ENCODE measurements at regions not wholly inside any gene's neighbourhood (a gene's known extent, or its start where the extent isn't known, plus 50 kb on each side); places are given as distances from the start of the nearest gene placed in this dataset.

GRCh38 chrX:88136328-88136727 lies 610.7 kb upstream of the CPXCR1 start:
- TF ChIP-seq, protein P1, sequence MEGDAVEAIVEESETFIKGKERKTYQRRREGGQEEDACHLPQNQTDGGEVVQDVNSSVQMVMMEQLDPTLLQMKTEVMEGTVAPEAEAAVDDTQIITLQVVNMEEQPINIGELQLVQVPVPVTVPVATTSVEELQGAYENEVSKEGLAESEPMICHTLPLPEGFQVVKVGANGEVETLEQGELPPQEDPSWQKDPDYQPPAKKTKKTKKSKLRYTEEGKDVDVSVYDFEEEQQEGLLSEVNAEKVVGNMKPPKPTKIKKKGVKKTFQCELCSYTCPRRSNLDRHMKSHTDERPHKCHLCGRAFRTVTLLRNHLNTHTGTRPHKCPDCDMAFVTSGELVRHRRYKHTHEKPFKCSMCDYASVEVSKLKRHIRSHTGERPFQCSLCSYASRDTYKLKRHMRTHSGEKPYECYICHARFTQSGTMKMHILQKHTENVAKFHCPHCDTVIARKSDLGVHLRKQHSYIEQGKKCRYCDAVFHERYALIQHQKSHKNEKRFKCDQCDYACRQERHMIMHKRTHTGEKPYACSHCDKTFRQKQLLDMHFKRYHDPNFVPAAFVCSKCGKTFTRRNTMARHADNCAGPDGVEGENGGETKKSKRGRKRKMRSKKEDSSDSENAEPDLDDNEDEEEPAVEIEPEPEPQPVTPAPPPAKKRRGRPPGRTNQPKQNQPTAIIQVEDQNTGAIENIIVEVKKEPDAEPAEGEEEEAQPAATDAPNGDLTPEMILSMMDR (IDR thresholded peaks at IDR 0.05; ENCODE audit: insufficient read depth, low read depth, low read length), result no peak
- no peak for TF ChIP-seq EZH2 (IDR thresholded peaks at IDR 0.05; ENCODE audit: insufficient read depth, low read length)

Data from astrocyte (in vitro differentiated cells and primary cell).